Activated CD4-positive, alpha-beta memory T cell treated with anti-CD3 and anti-CD28 coated beads for 36 hours (primary cell): ENCODE measurements at regions not wholly inside any gene's neighbourhood (a gene's known extent, or its start where the extent isn't known, plus 50 kb on each side); places are given as distances from the start of the nearest gene placed in this dataset.
"Not testable (repeated sequence)": the region's sequence is repeated elsewhere in the genome, so short reads cannot be mapped to it uniquely, and the experiment has no call there.

Experiments
- CTCF ChIA-PET: fragments of 350-600 bp; sonication (Branson Sonifier 250); formaldehyde crosslinking; loops from one replicate; lab custom pipeline; 2021; ENCODE audit warnings: antibody characterized with exemption, inconsistent platforms; lab: Charles Lee
- POLR2A ChIA-PET: fragments of 350-600 bp; sonication (Branson Sonifier 250); formaldehyde crosslinking; loops from one replicate; lab custom pipeline; 2021; ENCODE audit warnings: antibody characterized with exemption; lab: Charles Lee
- DNase-seq: peaks from one replicate; pipeline ENCODE4 v3.0.0-alpha.2; 2020
- H3K27ac Mint-ChIP-seq: one replicate; pipeline ENCODE4 v1.8.0; 2021; ENCODE audit warnings: mixed read lengths
- H3K27me3 Mint-ChIP-seq: one replicate; pipeline ENCODE4 v1.8.0; 2021; ENCODE audit warnings: mixed read lengths
- H3K36me3 Mint-ChIP-seq: one replicate; pipeline ENCODE4 v1.8.0; 2021; ENCODE audit warnings: mixed read lengths
- H3K4me1 Mint-ChIP-seq: one replicate; pipeline ENCODE4 v1.8.0; 2021; ENCODE audit warnings: low read depth, mixed read lengths
- H3K4me3 Mint-ChIP-seq: one replicate; pipeline ENCODE4 v1.8.0; 2021; ENCODE audit warnings: mild to moderate bottlenecking, mixed read lengths
- H3K9me3 Mint-ChIP-seq: one replicate; pipeline ENCODE4 v1.8.0; 2021; ENCODE audit warnings: mixed read lengths
- intact Hi-C: fragments of 100-400 bp; cut with micrococcal nuclease; formaldehyde crosslinking; loops from one replicate; pipeline ENCODE4 v1.15.1; 2023

DNA sequence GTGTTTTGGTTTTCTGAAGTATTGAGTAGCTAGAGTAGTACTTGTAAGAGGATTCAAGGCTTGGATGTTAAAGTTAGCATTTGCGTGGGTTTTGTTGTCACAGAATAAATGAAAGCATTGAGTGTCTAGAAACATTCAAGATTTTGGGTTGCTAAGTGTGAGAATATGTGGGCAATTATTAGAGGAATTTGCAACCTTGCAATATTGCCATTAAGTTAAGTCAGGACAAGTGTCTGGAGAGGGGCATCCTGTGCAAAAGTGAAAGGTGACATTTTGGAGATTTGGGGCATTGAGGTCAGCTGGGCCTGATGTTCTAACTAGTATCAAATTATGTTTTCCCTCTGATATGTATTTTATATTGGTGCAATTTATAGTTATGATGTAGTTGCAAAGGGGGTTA is 533.9 kb upstream of the GRID2 start:
- H3K9me3 Mint-ChIP-seq, result peaks cover 20% of the 10 kb centered on the region
- ChIA-PET POLR2A (no interaction called here), CTCF (no interaction called here)
- H3K4me3 Mint-ChIP-seq, result no peak overlapping the region
- intact Hi-C loops, result no loop called here
- no peak overlapping the region for H3K27ac Mint-ChIP-seq
- no peaks in the 10 kb centered on the region for H3K4me1 Mint-ChIP-seq
- H3K27me3 Mint-ChIP-seq, result no peaks in the 10 kb centered on the region
- no peak for DNase-seq
- H3K36me3 Mint-ChIP-seq, result no peaks in the 10 kb centered on the region

DNA sequence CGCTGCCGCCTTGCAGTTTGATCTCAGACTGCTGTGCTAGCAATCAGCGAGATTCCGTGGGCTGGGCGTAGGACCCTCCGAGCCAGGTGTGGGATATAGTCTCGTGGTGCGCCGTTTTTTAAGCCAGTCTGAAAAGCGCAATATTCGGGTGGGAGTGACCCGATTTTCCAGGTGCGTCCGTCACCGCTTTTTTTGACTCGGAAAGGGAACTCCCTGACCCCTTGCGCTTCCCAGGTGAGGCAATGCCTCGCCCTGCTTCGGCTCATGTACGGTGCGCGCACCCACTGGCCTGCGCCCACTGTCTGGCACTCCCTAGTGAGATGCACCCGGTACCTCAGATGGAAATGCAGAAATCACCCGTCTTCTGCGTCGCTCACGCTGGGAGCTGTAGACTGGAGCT is 512.1 kb upstream of the GRID2 start:
- DNase-seq, H3K4me1 Mint-ChIP-seq, H3K4me3 Mint-ChIP-seq, H3K27me3 Mint-ChIP-seq, intact Hi-C loops, H3K9me3 Mint-ChIP-seq, POLR2A ChIA-PET, H3K27ac Mint-ChIP-seq, CTCF ChIA-PET, H3K36me3 Mint-ChIP-seq: not testable (repeated sequence)

- Mint-ChIP-seq H3K4me1 (no peaks in the 10 kb centered on the region), H3K36me3 (no peaks in the 10 kb centered on the region), H3K27me3 (no peaks in the 10 kb centered on the region), H3K9me3 (peaks cover 4% of the 10 kb centered on the region), H3K27ac (no peak overlapping the region), H3K4me3 (no peak overlapping the region)
- POLR2A ChIA-PET, result no interaction called here
- no peak for DNase-seq
- intact Hi-C loops, result no loop called here
- CTCF ChIA-PET, result no interaction called here
Measured at GRCh38 chr4:91795947-91796346, 507.8 kb upstream of the GRID2 start.

DNA sequence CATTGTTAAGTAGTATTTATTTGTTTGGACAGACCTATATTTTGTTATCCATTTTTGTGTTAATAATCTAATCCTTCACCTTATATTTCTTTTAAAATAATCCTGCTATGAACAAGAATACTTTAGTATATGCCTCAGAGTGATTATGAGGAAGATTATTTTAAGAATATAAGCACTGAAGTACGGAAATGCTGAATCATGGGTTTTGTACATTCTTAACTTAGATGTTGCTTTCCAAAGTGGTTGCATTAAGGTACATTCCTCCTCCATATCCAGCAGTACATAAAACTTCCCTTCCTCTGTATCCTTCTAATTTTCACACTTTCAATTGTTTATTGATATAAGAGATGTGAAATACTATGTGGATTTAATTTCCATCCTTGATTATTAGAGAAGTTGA is 491.4 kb upstream of the GRID2 start:
- POLR2A ChIA-PET, result no interaction called here
- no peak for DNase-seq

DNA sequence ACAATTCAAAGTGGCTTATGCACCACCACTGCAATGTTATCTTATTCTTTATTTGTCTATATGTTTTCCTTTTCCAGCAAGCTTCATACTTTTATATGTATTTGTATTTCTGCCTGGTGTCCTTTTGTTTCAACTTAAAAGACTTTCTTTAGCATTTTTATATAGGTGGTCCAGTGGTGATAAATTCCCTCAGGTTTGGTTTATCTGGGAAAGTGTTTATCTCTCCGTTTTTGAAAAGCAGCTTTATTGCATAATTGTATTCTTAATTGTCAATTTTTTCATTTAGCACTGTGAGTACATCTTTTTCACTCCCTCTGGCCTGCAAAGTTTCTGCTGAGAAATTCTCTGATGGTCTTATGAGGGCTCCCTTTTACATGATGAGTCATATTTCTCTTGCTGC is 479.0 kb upstream of the GRID2 start:
- no peaks in the 10 kb centered on the region for H3K4me1 Mint-ChIP-seq
- H3K9me3 Mint-ChIP-seq, result peaks cover 38% of the 10 kb centered on the region
- CTCF ChIA-PET, result no interaction called here

More for the DNA sequence above, 491.4 kb upstream of the GRID2 start:
- Mint-ChIP-seq H3K4me1 (no peaks in the 10 kb centered on the region), H3K4me3 (no peak overlapping the region), H3K9me3 (peaks cover 6% of the 10 kb centered on the region), H3K27ac (no peak overlapping the region), H3K36me3 (no peaks in the 10 kb centered on the region), H3K27me3 (no peaks in the 10 kb centered on the region)
- CTCF ChIA-PET, result no interaction called here
- intact Hi-C loops, result no loop called here

GRCh38 chr4:91826186-91826585 is 477.6 kb upstream of the GRID2 start:
- Mint-ChIP-seq H3K36me3 (no peaks in the 10 kb centered on the region), H3K27ac (no peak overlapping the region), H3K27me3 (no peaks in the 10 kb centered on the region), H3K4me3 (no peak overlapping the region), H3K9me3 (peaks cover 45% of the 10 kb centered on the region), H3K4me1 (no peaks in the 10 kb centered on the region)
- no peak for DNase-seq
- CTCF ChIA-PET, result no interaction called here
- intact Hi-C loops, result no loop called here
- POLR2A ChIA-PET, result no interaction called here

More for the DNA sequence above, 479.0 kb upstream of the GRID2 start:
- Mint-ChIP-seq H3K27ac (no peak overlapping the region), H3K4me3 (no peak overlapping the region), H3K36me3 (no peaks in the 10 kb centered on the region), H3K27me3 (no peaks in the 10 kb centered on the region)
- DNase-seq, result no peak
- intact Hi-C loops, result no loop called here
- POLR2A ChIA-PET, result no interaction called here

DNA sequence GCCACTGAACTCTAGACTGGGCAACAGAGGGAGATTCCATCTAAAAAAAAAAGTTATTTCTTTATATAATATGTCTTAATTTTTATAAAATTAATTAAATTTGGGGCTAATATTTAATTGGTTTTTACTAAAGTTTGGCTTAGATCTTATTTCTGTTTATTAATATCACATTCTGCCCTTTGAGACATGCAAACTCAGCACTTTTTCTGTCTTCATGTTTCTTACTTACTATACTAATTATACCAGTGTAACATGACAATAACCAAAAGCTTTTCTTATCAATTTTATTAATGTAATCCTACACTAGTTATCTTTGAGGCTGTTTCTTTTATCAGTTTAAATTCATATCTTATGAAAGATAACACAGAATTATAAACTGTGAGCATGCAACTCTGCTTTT is 475.9 kb upstream of the GRID2 start:
- Mint-ChIP-seq H3K4me1 (no peaks in the 10 kb centered on the region), H3K27ac (no peak overlapping the region), H3K27me3 (no peaks in the 10 kb centered on the region), H3K36me3 (no peaks in the 10 kb centered on the region), H3K9me3 (peaks cover 45% of the 10 kb centered on the region), H3K4me3 (no peak overlapping the region)
- intact Hi-C loops, result no loop called here
- ChIA-PET POLR2A (no interaction called here), CTCF (no interaction called here)
- DNase-seq, result no peak

DNA sequence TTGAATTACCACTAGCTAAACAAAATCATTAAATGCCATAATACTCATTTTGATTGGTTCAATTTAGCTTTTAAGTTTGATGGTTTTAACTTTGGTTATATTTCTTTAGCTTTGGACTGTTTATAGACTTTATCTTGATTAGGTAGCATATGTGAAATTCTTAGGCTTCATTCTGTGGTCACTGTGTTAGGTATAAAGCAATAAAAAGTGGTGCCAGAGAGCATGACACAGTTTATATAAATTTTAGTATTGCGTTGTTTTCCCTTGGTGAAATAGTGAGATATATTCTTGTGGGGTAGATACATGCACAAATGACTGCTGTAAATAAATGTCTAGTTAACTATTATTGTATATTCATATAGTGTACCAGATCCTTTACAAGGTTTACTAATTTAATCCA is 474.2 kb upstream of the GRID2 start:
- Mint-ChIP-seq H3K27ac (no peak overlapping the region), H3K9me3 (peaks cover 48% of the 10 kb centered on the region), H3K4me3 (no peak overlapping the region), H3K27me3 (no peaks in the 10 kb centered on the region), H3K4me1 (no peaks in the 10 kb centered on the region), H3K36me3 (no peaks in the 10 kb centered on the region)
- POLR2A ChIA-PET, result no interaction called here
- intact Hi-C loops, result no loop called here
- CTCF ChIA-PET, result no interaction called here
- DNase-seq, result no peak

DNA sequence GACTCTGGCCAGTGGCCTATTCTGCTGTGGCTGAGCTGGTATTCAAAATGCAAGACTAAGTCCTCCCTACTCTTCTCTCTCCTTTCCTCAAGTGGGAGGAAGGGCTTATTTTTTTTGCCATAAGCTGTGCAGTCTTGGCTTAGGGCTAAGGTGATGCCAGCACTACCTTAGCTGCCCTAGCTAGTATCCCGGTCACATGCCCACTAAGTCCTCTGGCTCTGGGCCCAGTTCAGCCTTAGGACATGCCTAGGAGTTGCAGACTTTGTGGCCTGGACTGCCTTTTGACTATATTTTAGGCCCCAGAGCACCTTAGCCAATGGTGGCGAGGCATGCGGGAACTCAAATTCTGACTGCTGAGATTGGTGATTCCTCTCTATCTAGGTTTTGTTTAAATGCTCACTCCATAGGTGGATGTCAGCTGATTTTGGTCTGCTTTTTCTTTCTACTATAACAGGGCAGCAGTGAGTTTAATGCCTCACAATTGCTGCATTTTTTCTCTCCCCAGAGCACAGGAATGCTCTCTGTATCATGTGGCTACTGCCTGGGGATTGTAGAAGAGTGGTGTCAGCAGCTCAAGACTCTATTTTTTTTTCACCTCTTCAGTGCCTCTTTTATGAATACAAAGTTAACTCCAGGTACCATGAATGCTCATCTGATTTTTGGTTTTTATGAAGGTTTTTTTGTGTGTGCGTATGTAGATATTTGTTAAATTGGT is 472.9 kb upstream of the GRID2 start:
- no peak overlapping the region for H3K27ac Mint-ChIP-seq
- CTCF ChIA-PET, result no interaction called here
- DNase-seq, result no peak
- intact Hi-C loops, result no loop called here
- H3K4me3 Mint-ChIP-seq, result no peak overlapping the region
- POLR2A ChIA-PET, result no interaction called here
- no peaks in the 10 kb centered on the region for H3K36me3 Mint-ChIP-seq
- no peaks in the 10 kb centered on the region for H3K27me3 Mint-ChIP-seq
- peaks cover 43% of the 10 kb centered on the region for H3K9me3 Mint-ChIP-seq
- no peaks in the 10 kb centered on the region for H3K4me1 Mint-ChIP-seq

GRCh38 chr4:91837608-91838029 is 466.1 kb upstream of the GRID2 start:
- H3K27me3 Mint-ChIP-seq, result no peaks in the 10 kb centered on the region
- peaks cover 26% of the 10 kb centered on the region for H3K9me3 Mint-ChIP-seq
- H3K4me3 Mint-ChIP-seq, result no peak overlapping the region
- no peak overlapping the region for H3K27ac Mint-ChIP-seq
- POLR2A ChIA-PET, result no interaction called here
- CTCF ChIA-PET, result no interaction called here
- DNase-seq, result no peak
- intact Hi-C loops, result no loop called here
- no peaks in the 10 kb centered on the region for H3K36me3 Mint-ChIP-seq
- no peaks in the 10 kb centered on the region for H3K4me1 Mint-ChIP-seq

DNA sequence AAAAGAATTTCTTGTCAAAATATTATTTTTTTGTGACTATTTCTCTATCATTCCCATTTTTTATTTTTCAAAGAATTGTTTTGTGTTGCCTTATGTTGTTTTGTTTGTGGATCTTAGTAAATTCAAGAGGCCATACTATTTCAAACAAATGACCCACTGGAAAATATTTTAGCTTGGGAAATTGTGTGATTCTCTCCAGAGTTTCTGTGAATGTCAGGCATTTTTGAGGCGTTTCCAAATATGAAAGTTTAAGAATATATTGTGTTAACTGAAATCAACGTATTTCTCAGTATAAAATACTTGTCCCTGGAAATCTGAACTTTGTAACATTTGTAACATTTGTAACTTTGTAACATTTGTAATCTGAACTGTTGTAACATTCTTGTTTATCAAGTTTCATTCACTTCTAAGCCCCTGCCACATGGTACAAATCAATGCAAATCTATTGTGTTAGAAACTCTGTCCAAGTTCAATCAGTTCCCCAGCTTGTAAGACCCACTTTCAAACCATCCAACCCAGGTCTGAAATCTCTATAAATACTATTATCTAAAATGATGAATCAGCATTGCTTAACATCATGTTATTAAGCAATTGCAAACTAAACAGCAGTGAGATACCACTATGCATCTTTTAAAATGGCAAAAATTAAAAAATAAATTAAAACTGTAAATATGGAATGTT is 465.4 kb upstream of the GRID2 start:
- no peak overlapping the region for H3K4me3 Mint-ChIP-seq
- H3K9me3 Mint-ChIP-seq, result peaks cover 21% of the 10 kb centered on the region
- POLR2A ChIA-PET, result no interaction called here
- no peak overlapping the region for H3K27ac Mint-ChIP-seq
- no peaks in the 10 kb centered on the region for H3K27me3 Mint-ChIP-seq
- intact Hi-C loops, result no loop called here
- DNase-seq, result no peak
- CTCF ChIA-PET, result no interaction called here
- H3K4me1 Mint-ChIP-seq, result no peaks in the 10 kb centered on the region
- no peaks in the 10 kb centered on the region for H3K36me3 Mint-ChIP-seq

DNA sequence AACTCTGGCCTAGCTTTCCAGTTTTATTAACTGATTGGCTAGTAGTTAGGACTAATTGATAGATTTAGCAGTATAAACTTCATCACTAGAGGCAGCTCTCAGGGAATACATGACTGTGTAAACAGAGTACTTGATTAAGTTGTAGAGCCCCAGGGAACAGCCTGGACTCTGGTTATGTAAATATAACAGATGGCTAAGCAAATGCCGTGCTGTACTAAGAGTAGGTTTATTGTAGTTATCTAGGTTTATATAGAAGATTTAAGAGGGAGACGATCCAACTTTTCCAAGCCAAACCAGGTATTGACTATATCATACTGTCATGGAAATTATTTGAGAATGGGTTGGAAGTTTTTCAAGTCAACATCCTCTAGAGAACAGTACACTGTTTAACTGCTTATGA is 463.4 kb upstream of the GRID2 start:
- ChIA-PET POLR2A (no interaction called here), CTCF (no interaction called here)
- DNase-seq, result no peak
- Mint-ChIP-seq H3K36me3 (no peaks in the 10 kb centered on the region), H3K27me3 (no peaks in the 10 kb centered on the region), H3K4me3 (no peak overlapping the region), H3K27ac (no peak overlapping the region), H3K9me3 (peaks cover 4% of the 10 kb centered on the region), H3K4me1 (no peaks in the 10 kb centered on the region)
- intact Hi-C loops, result no loop called here

DNA sequence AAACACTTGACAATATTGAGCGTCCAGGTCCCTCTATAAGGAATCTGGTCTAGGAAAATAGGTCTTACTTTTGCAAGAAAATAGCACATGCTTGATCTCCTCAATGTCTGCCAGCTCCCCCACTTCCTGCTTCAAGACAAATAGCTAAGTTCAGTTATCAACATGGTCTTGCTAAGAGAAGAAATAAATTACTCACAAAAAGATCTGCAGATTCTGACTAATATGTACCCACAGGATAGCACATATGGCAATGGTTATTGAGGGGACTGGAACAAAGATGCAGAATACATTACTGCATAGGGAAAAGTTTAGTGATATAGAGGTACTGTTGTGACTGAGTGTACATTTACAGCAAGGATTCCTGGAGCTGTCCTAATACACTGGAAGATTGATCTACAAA is 457.5 kb upstream of the GRID2 start:
- no peaks in the 10 kb centered on the region for H3K27me3 Mint-ChIP-seq
- no peak overlapping the region for H3K4me3 Mint-ChIP-seq
- no peaks in the 10 kb centered on the region for H3K4me1 Mint-ChIP-seq
- H3K9me3 Mint-ChIP-seq, result peaks cover 13% of the 10 kb centered on the region
- no peak for DNase-seq
- no peaks in the 10 kb centered on the region for H3K36me3 Mint-ChIP-seq
- intact Hi-C loops, result no loop called here
- ChIA-PET CTCF (no interaction called here), POLR2A (no interaction called here)
- H3K27ac Mint-ChIP-seq, result no peak overlapping the region
